ENCODE measurements at regions not wholly inside any gene's neighbourhood (a gene's known extent, or its start where the extent isn't known, plus 50 kb on each side); places are given as distances from the start of the nearest gene placed in this dataset.
"Not testable (repeated sequence)": the region's sequence is repeated elsewhere in the genome, so short reads cannot be mapped to it uniquely, and the experiment has no call there.

DNA sequence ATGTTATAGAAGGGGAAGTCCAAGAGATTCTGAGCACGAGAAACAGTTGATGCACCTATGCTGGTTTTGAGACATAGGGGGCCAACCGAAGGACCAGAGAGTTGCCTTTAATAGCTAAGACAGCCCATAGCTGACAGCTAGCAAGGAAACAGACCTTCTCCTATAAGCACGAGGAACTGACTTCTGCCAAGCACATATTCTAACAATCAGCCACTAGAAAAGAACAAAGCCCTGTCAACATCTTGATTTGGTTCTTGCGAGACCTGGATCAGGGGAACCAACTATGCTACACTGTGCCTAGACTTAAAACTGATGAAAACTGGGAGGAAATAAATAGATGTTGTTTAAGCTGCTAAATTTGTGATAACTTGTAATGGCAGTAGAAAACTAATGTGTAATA lies 785.6 kb downstream of the TMTC2 start:
- no peaks in the 10 kb centered on the region for H3K27me3 ChIP-seq
- no peak overlapping the region for H3K9ac ChIP-seq
- H3K4me2 ChIP-seq = no peak overlapping the region
- no peaks in the 10 kb centered on the region for H3K9me3 ChIP-seq
- no peak overlapping the region for H3K4me3 ChIP-seq
- no peak for TF ChIP-seq Cebpa-rat (IDR thresholded peaks at IDR 0.05)
- no peaks in the 10 kb centered on the region for H4K20me1 ChIP-seq
- H3K4me1 ChIP-seq = no peaks in the 10 kb centered on the region
- H3K27ac ChIP-seq = no peak overlapping the region
- no peaks in the 10 kb centered on the region for H3K36me3 ChIP-seq

GRCh38 chr12:83471341-83471740 lies 784.6 kb downstream of the TMTC2 start:
- no peaks in the 10 kb centered on the region for H3K36me3 ChIP-seq
- H3K4me1 ChIP-seq = no peaks in the 10 kb centered on the region
- no peaks in the 10 kb centered on the region for H3K9me3 ChIP-seq
- H3K9ac ChIP-seq = no peak overlapping the region
- no peak overlapping the region for H3K27ac ChIP-seq
- no peak overlapping the region for H3K4me2 ChIP-seq
- no peaks in the 10 kb centered on the region for H4K20me1 ChIP-seq
- TF ChIP-seq Cebpa-rat (IDR thresholded peaks at IDR 0.05) = no peak
- no peak overlapping the region for H3K4me3 ChIP-seq
- H3K27me3 ChIP-seq = no peaks in the 10 kb centered on the region

DNA sequence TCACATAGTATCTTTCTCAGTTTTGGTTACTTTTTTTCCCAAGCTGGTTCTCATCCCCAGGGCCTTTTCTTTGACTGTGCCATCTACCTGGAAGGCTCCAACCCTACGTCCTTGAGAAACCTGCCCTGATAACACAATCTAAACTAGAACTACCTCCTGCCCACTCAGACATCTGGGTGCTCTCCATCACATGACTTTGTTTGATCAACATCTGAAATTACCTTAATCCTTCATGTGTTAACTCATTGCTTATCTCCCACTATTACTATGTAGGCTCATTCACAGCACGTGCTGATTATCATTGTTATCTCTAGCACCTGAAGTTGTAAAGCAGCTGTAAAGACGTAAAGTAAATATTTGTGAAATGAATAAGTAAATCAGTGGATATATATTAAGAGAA lies 784.0 kb downstream of the TMTC2 start:
- H3K4me3 ChIP-seq = no peak overlapping the region
- H3K27me3 ChIP-seq = no peaks in the 10 kb centered on the region
- no peaks in the 10 kb centered on the region for H3K9me3 ChIP-seq
- H3K36me3 ChIP-seq = no peaks in the 10 kb centered on the region
- no peak for TF ChIP-seq Cebpa-rat (IDR thresholded peaks at IDR 0.05)
- no peaks in the 10 kb centered on the region for H3K4me1 ChIP-seq
- no peaks in the 10 kb centered on the region for H4K20me1 ChIP-seq
- H3K4me2 ChIP-seq = no peak overlapping the region
- no peak overlapping the region for H3K27ac ChIP-seq
- no peak overlapping the region for H3K9ac ChIP-seq

- Histone ChIP-seq H4K20me1 (no peaks in the 10 kb centered on the region), H3K9ac (no peak overlapping the region), H3K4me1 (no peaks in the 10 kb centered on the region), H3K36me3 (no peaks in the 10 kb centered on the region), H3K4me3 (no peak overlapping the region), H3K27ac (no peak overlapping the region), H3K27me3 (no peaks in the 10 kb centered on the region), H3K4me2 (no peak overlapping the region), H3K9me3 (no peaks in the 10 kb centered on the region)
- TF ChIP-seq Cebpa-rat (IDR thresholded peaks at IDR 0.05) = no peak
Observed at GRCh38 chr12:83468988-83469908, 782.5 kb downstream of the TMTC2 start.

DNA sequence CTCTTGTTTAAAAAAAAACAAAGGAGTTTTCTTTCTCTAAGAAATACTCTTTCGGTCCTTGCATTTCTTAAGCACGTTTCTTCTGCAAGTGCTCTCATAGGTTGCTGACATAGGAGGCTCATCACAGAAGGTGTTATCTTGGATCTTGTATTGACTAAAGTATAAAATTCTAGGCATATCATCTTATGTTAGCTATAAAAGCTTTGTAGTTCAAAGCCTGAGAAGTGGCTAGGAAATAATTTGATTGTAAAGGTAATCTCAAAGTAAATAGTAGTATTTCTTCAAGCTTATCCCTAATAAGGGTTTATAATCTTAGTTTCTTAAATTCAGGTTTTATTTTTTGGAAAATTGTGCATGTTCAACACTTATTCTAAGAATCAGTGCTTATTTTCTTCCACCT lies 778.9 kb downstream of the TMTC2 start:
- H3K9me3 ChIP-seq = no peaks in the 10 kb centered on the region
- no peak overlapping the region for H3K27ac ChIP-seq
- H3K36me3 ChIP-seq = no peaks in the 10 kb centered on the region
- H4K20me1 ChIP-seq = no peaks in the 10 kb centered on the region
- no peak for TF ChIP-seq Cebpa-rat (IDR thresholded peaks at IDR 0.05)
- H3K4me3 ChIP-seq = no peak overlapping the region
- H3K9ac ChIP-seq = no peak overlapping the region
- no peaks in the 10 kb centered on the region for H3K4me1 ChIP-seq
- H3K27me3 ChIP-seq = no peaks in the 10 kb centered on the region
- H3K4me2 ChIP-seq = no peak overlapping the region

- no peaks in the 10 kb centered on the region for H4K20me1 ChIP-seq
- H3K4me3 ChIP-seq = no peak overlapping the region
- H3K4me2 ChIP-seq = no peak overlapping the region
- TF ChIP-seq Cebpa-rat (IDR thresholded peaks at IDR 0.05) = no peak
- H3K4me1 ChIP-seq = no peaks in the 10 kb centered on the region
- H3K27ac ChIP-seq = no peak overlapping the region
- no peak overlapping the region for H3K9ac ChIP-seq
- H3K36me3 ChIP-seq = no peaks in the 10 kb centered on the region
- no peaks in the 10 kb centered on the region for H3K9me3 ChIP-seq
- H3K27me3 ChIP-seq = no peaks in the 10 kb centered on the region
Observed at GRCh38 chr12:83462419-83462818, 775.7 kb downstream of the TMTC2 start.

DNA sequence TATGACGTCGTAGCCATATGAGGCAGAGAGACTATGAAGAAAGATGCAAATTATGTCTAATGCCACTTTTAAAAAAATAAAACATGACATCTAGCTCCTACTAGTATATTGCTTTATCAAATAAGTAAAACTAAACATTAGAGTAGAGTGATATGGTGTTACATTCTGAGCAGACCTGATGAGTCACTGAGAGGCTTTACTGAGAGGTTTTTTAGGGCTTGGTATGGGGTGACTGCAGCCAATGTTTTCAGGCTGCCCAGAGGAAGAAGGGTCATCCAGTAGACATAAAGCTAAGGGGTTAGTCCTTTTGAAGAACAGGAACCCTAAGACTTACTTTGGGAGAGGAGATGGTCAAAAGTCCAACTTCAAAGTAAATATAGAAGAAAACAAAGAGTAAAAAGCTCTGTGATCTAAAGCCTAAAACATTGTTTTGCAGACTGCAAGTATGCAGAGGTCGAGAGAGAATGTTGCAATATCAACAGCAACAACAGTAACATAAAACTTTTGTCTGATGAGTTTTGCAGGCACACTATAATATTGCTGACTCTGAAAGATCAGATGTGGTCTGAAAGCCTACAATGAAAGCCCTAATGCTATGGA lies 774.7 kb downstream of the TMTC2 start:
- no peaks in the 10 kb centered on the region for H4K20me1 ChIP-seq
- H3K9ac ChIP-seq = no peak overlapping the region
- H3K4me2 ChIP-seq = no peak overlapping the region
- H3K27me3 ChIP-seq = no peaks in the 10 kb centered on the region
- H3K4me1 ChIP-seq = no peaks in the 10 kb centered on the region
- no peaks in the 10 kb centered on the region for H3K36me3 ChIP-seq
- no peaks in the 10 kb centered on the region for H3K9me3 ChIP-seq
- TF ChIP-seq Cebpa-rat (IDR thresholded peaks at IDR 0.05) = no peak
- H3K27ac ChIP-seq = no peak overlapping the region
- no peak overlapping the region for H3K4me3 ChIP-seq

DNA sequence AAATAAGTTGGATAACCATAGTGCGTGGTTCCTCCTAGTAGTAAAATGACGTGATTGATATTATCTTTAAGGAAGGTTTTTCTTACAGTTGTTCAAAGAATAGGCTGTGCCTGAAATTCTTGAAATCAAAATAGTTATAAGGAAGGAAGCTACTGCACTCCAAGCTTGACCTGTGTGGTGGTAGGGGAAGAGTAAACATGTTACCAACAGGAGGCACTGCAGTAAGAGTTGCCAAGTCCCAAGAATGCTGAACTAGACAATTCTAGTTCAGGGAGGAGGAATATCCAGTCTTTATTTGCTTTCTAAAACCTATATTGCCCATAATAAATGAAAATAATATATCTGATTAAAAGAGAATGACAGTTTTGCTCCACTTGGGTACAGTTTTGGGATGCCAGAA lies 764.5 kb downstream of the TMTC2 start:
- Histone ChIP-seq H4K20me1 (no peaks in the 10 kb centered on the region), H3K9ac (no peak overlapping the region), H3K27ac (no peak overlapping the region), H3K27me3 (no peaks in the 10 kb centered on the region), H3K4me1 (no peaks in the 10 kb centered on the region), H3K4me3 (no peak overlapping the region), H3K9me3 (no peaks in the 10 kb centered on the region), H3K36me3 (no peaks in the 10 kb centered on the region), H3K4me2 (no peak overlapping the region)
- no peak for TF ChIP-seq Cebpa-rat (IDR thresholded peaks at IDR 0.05)

DNA sequence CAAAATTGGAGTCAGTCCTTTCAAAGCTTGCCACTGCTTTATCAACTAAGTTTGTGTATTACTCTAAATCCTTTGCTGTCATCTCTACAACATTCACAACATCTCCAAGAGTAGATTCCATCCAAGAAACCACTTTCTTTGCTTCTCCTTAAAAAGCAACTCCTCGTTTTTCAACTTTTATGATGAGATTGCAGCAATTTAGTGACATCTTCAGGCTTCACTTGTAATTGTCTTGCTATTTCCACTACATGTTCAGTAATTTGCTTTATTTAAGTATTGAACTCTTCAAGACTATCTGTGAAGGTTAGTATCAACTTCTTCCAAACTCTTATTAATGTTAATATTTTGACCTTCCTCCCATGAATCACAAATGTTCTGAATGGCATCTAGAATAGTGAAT lies 747.9 kb downstream of the TMTC2 start:
- Histone ChIP-seq H4K20me1 (no peaks in the 10 kb centered on the region), H3K4me1 (no peaks in the 10 kb centered on the region), H3K4me3 (no peak overlapping the region), H3K36me3 (no peaks in the 10 kb centered on the region), H3K27ac (no peak overlapping the region), H3K27me3 (no peaks in the 10 kb centered on the region), H3K9me3 (peaks cover 9% of the 10 kb centered on the region; the same call in 1 of the 2 replicates), H3K4me2 (no peak overlapping the region), H3K9ac (no peak overlapping the region)
- no peak for TF ChIP-seq Cebpa-rat (IDR thresholded peaks at IDR 0.05)

DNA sequence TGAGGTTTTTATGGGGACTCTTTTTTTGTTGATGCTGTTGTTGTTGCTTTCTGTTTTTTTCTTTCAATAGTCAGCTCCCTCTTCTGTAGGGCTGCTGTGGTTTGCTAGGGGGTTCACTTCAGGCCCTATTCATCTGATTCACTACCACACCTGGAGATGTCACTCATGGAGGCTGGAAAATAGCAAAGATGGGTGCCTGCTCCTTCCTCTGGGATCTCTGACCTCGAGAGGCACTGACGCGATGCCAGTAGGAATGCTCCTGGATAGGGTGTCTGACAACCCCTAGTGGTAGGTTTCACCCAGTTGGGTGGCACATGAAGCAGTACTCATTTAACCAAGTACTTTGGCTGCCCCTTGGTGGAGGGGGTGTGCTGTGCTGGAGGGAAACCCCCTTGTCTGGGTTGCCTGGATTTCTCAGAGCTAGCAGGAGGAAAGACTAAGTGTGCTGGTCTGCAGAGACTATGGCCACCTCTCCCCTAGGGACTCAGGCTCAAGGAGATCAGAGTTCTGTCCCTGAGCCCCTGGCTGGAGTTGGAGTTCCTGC lies 745.5 kb downstream of the TMTC2 start:
- H3K9me3 ChIP-seq = peaks cover 9% of the 10 kb centered on the region; the same call in 1 of the 2 replicates
- no peak for TF ChIP-seq Cebpa-rat (IDR thresholded peaks at IDR 0.05)
- no peak overlapping the region for H3K27ac ChIP-seq
- H4K20me1 ChIP-seq = no peaks in the 10 kb centered on the region
- no peak overlapping the region for H3K4me3 ChIP-seq
- no peaks in the 10 kb centered on the region for H3K36me3 ChIP-seq
- H3K4me2 ChIP-seq = no peak overlapping the region
- no peaks in the 10 kb centered on the region for H3K4me1 ChIP-seq
- H3K9ac ChIP-seq = no peak overlapping the region
- no peaks in the 10 kb centered on the region for H3K27me3 ChIP-seq

DNA sequence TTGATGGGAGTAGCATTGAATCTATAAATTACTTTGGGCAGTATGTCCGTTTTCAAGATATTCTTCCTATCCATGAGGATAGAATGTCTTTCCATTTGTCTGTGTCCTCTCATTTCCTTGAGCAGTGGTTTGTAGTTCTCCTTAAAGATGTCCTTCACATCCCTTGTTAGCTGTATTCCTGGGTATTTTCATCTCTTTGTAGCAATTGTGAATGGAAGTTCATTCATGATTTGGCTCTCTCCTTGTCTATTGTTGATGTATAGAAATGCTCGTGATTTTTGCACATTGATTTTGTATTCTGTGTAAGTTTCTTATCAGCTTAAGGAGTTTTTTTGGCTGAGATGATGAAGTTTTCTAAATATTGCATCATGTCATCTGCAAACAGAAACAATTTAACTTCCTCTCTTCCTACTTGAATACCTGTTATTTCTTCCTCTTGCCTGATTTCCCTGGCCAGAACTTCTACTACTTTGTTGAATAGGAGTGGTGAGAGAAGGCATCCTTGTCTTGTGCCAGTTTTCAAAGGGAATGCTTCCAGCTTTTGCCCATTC lies 741.0 kb downstream of the TMTC2 start:
- not testable (repeated sequence) for H3K4me3 ChIP-seq, H4K20me1 ChIP-seq, H3K4me2 ChIP-seq, H3K9ac ChIP-seq, H3K4me1 ChIP-seq, H3K27ac ChIP-seq, H3K27me3 ChIP-seq, H3K9me3 ChIP-seq, H3K36me3 ChIP-seq
